ENCODE measurements at regions not wholly inside any gene's neighbourhood (a gene's known extent, or its start where the extent isn't known, plus 50 kb on each side); places are given as distances from the start of the nearest gene placed in this dataset.

GRCh38 chr5:20266066-20266465 is 278.1 kb upstream of the CDH18 start:
- no peak for DNase-seq

- no peak for DNase-seq
These were observed 274.9 kb upstream of the CDH18 start for GRCh38 chr5:20262896-20263295.

- no peak for DNase-seq
These were observed 266.7 kb upstream of the CDH18 start for GRCh38 chr5:20254748-20255147.

GRCh38 chr5:20248118-20248517 is 260.1 kb upstream of the CDH18 start:
- no peak for DNase-seq

GRCh38 chr5:20245432-20245974 is 257.5 kb upstream of the CDH18 start:
- DNase-seq, result no peak

- no peak for DNase-seq
These were observed 253.4 kb upstream of the CDH18 start for GRCh38 chr5:20241351-20241750.

GRCh38 chr5:20231040-20231439 is 243.0 kb upstream of the CDH18 start:
- no peak for DNase-seq

GRCh38 chr5:20230010-20230409 is 242.0 kb upstream of the CDH18 start:
- DNase-seq, result no peak

- peak; percentile 25 for DNase-seq
These were observed 241.5 kb upstream of the CDH18 start for GRCh38 chr5:20229303-20230005.

- DNase-seq, result no peak
These were observed 237.0 kb upstream of the CDH18 start for GRCh38 chr5:20224966-20225365.

- no peak for DNase-seq
These were observed 236.0 kb upstream of the CDH18 start for GRCh38 chr5:20224046-20224445.

GRCh38 chr5:20223451-20223850 is 235.5 kb upstream of the CDH18 start:
- no peak for DNase-seq

GRCh38 chr5:20215257-20215656 is 227.3 kb upstream of the CDH18 start:
- no peak for DNase-seq

GRCh38 chr5:20213803-20214202 is 225.8 kb upstream of the CDH18 start:
- DNase-seq, result no peak

GRCh38 chr5:20212701-20213100 is 224.7 kb upstream of the CDH18 start:
- DNase-seq, result no peak

GRCh38 chr5:20166456-20166855 is 178.5 kb upstream of the CDH18 start:
- DNase-seq, result peak; percentile 39

GRCh38 chr5:20158006-20158405 is 170.0 kb upstream of the CDH18 start:
- DNase-seq, result no peak

- DNase-seq, result no peak
These were observed 169.1 kb upstream of the CDH18 start for GRCh38 chr5:20157089-20157488.

- DNase-seq, result no peak
These were observed 157.2 kb upstream of the CDH18 start for GRCh38 chr5:20145240-20145639.

GRCh38 chr5:20129501-20129900 is 141.5 kb upstream of the CDH18 start:
- DNase-seq, result no peak

- DNase-seq, result no peak
These were observed 140.3 kb upstream of the CDH18 start for GRCh38 chr5:20128343-20128742.

- no peak for DNase-seq
These were observed 126.5 kb upstream of the CDH18 start for GRCh38 chr5:20114526-20114925.

GRCh38 chr5:20113931-20114330 is 125.9 kb upstream of the CDH18 start:
- no peak for DNase-seq

GRCh38 chr5:20113031-20113715 is 125.2 kb upstream of the CDH18 start:
- peak; percentile 88 for DNase-seq

- DNase-seq, result no peak
These were observed 121.3 kb upstream of the CDH18 start for GRCh38 chr5:20109326-20109725.

All from NCI-H1092 treated with DMSO at 0.1 percent for 48 hours (cell line).